Liver (tissue), 8 donors: ENCODE measurements at regions not wholly inside any gene's neighbourhood (a gene's known extent, or its start where the extent isn't known, plus 50 kb on each side); places are given as distances from the start of the nearest gene placed in this dataset.

Experiments used
- DNase-seq: peaks from one replicate; pipeline ENCODE4 v3.0.0-alpha.2; 2017; ENCODE audit warnings: low spot score
- H3K27ac ChIP-seq, 2 donors: one replicate each; pipeline ENCODE4 v1.7.0; 2013; ENCODE audit warnings: inconsistent platforms in 2 of 2, low read length in 2 of 2, control low read depth in 1 of 2, low read depth in 1 of 2, mild to moderate bottlenecking in 1 of 2
- H3K27me3 ChIP-seq, 4 donors: one replicate each; pipeline versions ENCODE4 v1.6.1 to v1.7.0; 2013; ENCODE audit warnings: low read length in 3 of 4, inconsistent platforms in 1 of 4, mild to moderate bottlenecking in 1 of 4, moderate library complexity in 1 of 4; ENCODE audit not compliant: control insufficient read depth in 4 of 4, insufficient read depth in 4 of 4
- H3K36me3 ChIP-seq, 4 donors: one replicate each; pipeline versions ENCODE4 v1.6.1 to v1.7.0; 2013; ENCODE audit warnings: low read length in 3 of 4, mild to moderate bottlenecking in 3 of 4, low read depth in 1 of 4, moderate library complexity in 1 of 4; ENCODE audit not compliant: control insufficient read depth in 4 of 4, insufficient read depth in 3 of 4
- H3K4me1 ChIP-seq, 4 donors: one replicate each; pipeline versions ENCODE4 v1.6.1 to v1.7.0; 2013; ENCODE audit warnings: low read length in 3 of 4, mild to moderate bottlenecking in 3 of 4, moderate library complexity in 1 of 4; ENCODE audit not compliant: control insufficient read depth in 4 of 4, insufficient read depth in 4 of 4
- H3K4me3 ChIP-seq, 3 donors: one replicate each; pipeline versions ENCODE4 v1.6.1 to v1.7.0; 2013; ENCODE audit warnings: low read length in 3 of 3, control low read depth in 1 of 3, low read depth in 1 of 3, mild to moderate bottlenecking in 1 of 3
- H3K9ac ChIP-seq, 2 donors: one replicate each; pipeline ENCODE4 v1.7.0; 2013; ENCODE audit warnings: low read length in 2 of 2, mild to moderate bottlenecking in 2 of 2, moderate library complexity in 2 of 2, control low read depth in 1 of 2, low read depth in 1 of 2
- H3K9me3 ChIP-seq, 4 donors: one replicate each; pipeline versions ENCODE4 v1.6.1 to v1.7.0; 2013; ENCODE audit warnings: low read length in 3 of 4; ENCODE audit not compliant: control insufficient read depth in 4 of 4
- EGR1 ChIP-seq, 2 donors: IDR thresholded peaks; 2 replicates each; pipeline ENCODE4 v1.6.1; 2016 to 2018; ENCODE audit warnings: antibody characterized with exemption in 2 of 2, low read depth in 2 of 2
- FOXA2 ChIP-seq: IDR thresholded peaks from 2 replicates; pipeline ENCODE4 v1.6.1; 2016; ENCODE audit warnings: antibody characterized with exemption
- GABPA ChIP-seq, 2 donors: IDR thresholded peaks in 1 of 2; conservative IDR thresholded peaks in 1 of 2; 2 replicates each; pipeline ENCODE4 v1.6.1; 2016; ENCODE audit warnings: antibody characterized with exemption in 2 of 2, mild to moderate bottlenecking in 1 of 2, moderate library complexity in 1 of 2
- HNF4A ChIP-seq, 2 donors: conservative IDR thresholded peaks; 2 replicates each; pipeline ENCODE4 v1.6.1; 2016; ENCODE audit warnings: antibody characterized with exemption in 2 of 2, mild to moderate bottlenecking in 2 of 2
- HNF4G ChIP-seq: IDR thresholded peaks from 2 replicates; pipeline ENCODE4 v1.6.1; 2016; ENCODE audit warnings: antibody characterized with exemption
- JUND ChIP-seq, 2 donors: IDR thresholded peaks; 2 replicates each; pipeline ENCODE4 v1.6.1; 2016; ENCODE audit warnings: antibody characterized with exemption in 2 of 2
- NR2F2 ChIP-seq: IDR thresholded peaks from 2 replicates; pipeline ENCODE4 v1.6.1; 2016; ENCODE audit warnings: antibody characterized with exemption
- RAD21 ChIP-seq, 2 donors: IDR thresholded peaks; 2 replicates each; pipeline ENCODE4 v1.6.1; 2016; ENCODE audit warnings: antibody characterized with exemption in 2 of 2, mild to moderate bottlenecking in 2 of 2
- RXRA ChIP-seq, 2 donors: IDR thresholded peaks; 2 replicates each; pipeline ENCODE4 v1.6.1; 2017 to 2018; ENCODE audit warnings: antibody characterized with exemption in 2 of 2, mild to moderate bottlenecking in 1 of 2
- TAF1 ChIP-seq: conservative IDR thresholded peaks from 2 replicates; pipeline ENCODE4 v1.6.1; 2016; ENCODE audit warnings: antibody characterized with exemption, mild to moderate bottlenecking
- YY1 ChIP-seq: IDR thresholded peaks from 2 replicates; pipeline ENCODE4 v1.6.1; 2016; ENCODE audit warnings: antibody characterized with exemption, mild to moderate bottlenecking
- WGBS: extraction: QIAGEN DNeasy Blood & Tissue Kit; methylation state at CpG from one replicate; pipeline ENCODE4 v1.1.7; 2013; 5-methylcytosine and 5-hydroxymethylcytosine counted together
- TF ChIP-seq, protein P1 (sequence below): IDR thresholded peaks from 2 replicates; pipeline ENCODE4 v1.6.1; 2016; ENCODE audit warnings: antibody characterized with exemption
- TF ChIP-seq, protein P2 (sequence below): fragments of 150-350 bp; IDR thresholded peaks from 2 replicates; pipeline ENCODE4 v1.5.1; 2017; ENCODE audit warnings: improper control_type of control experiment, low read depth, low read length; ENCODE audit not compliant: missing input control
- TF ChIP-seq, protein P3 (sequence below): IDR thresholded peaks from 2 replicates; pipeline ENCODE4 v1.6.1; 2016; ENCODE audit warnings: antibody characterized with exemption
- TF ChIP-seq, protein P4 (sequence below): IDR thresholded peaks from 2 replicates; pipeline ENCODE4 v1.6.1; 2016; ENCODE audit warnings: antibody characterized with exemption, mild to moderate bottlenecking
- TF ChIP-seq, protein P5 (sequence below): IDR thresholded peaks from 2 replicates; pipeline ENCODE4 v1.6.1; 2016; ENCODE audit warnings: antibody characterized with exemption
- donor health status: healthy.
- donor health status: healthy.
- donor health status: healthy.
- donor health status: healthy.
- donor health status: healthy.

DNA sequence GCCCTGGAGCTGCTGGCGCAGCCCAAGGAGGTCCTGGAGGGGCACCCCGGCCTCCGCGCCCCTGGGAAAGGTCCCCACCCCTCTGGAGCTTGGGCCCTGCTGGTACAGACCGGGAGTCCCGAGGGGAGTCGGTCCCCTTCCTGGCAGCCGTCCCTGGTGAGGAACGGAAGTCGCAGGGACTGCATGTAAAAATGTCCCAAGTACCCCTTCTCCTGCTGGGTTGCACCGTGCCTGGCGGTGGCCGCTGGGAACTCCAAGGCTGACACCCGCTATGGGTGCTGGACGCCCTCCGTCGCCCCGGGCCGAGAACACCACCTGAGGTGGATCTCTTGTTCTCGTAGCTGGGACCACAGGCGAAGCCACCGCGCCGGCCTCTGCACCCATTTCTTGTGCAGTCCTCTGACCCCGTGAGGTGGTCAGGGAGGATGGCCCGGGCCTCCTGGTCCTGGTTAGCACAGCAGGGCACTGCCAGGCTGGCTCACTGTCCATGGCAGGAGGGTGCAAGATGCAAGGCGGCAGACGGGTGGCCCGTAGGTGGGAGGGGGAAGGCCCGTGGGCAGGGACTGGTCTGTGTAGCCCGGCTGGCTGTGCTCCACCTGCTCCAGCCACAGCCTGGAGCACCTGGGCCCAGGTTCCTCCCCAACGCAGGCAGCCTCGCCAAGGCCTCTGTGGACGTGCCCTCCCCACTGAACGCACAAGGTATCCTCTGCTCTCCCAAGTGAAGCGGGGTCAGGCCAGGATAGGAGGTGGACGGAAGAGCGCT lies 165.2 kb downstream of the IGLL1 start:
- no peak for DNase-seq

DNA sequence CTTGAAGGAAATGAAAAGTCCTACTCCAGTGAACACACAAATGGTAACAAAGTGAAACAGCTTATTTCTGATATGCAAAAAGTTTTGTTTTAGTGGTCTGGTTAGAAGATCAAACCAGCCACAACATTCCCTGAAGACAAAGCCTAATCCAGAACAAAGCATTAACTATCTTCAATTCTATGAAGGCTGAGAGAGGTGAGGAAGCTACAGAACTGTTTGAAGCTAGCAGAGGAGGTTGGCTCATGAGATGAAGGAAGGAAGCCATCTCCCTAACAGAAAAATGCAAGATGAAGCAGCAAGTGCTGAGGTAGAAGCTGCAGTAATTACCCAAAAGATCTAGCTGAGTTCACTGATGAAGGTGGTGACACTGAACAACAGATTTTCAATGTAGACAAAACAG lies 168.4 kb downstream of the IGLL1 start:
- Histone ChIP-seq H3K4me1 (no peaks in the 10 kb centered on the region), H3K27ac (no peak overlapping the region), H3K27me3 (no peaks in the 10 kb centered on the region), H3K36me3 (no peaks in the 10 kb centered on the region), H3K9ac (no peak overlapping the region), H3K9me3 (no peaks in the 10 kb centered on the region), H3K4me3 (no peak overlapping the region)
- TF ChIP-seq EGR1 (IDR thresholded peaks at IDR 0.05; ENCODE audit: low read depth in 2 of 2) = no peak
- no peak for TF ChIP-seq YY1
- no peak for TF ChIP-seq TAF1
- TF ChIP-seq, protein P1, sequence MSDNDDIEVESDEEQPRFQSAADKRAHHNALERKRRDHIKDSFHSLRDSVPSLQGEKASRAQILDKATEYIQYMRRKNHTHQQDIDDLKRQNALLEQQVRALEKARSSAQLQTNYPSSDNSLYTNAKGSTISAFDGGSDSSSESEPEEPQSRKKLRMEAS = no peak
- TF ChIP-seq, protein P2, sequence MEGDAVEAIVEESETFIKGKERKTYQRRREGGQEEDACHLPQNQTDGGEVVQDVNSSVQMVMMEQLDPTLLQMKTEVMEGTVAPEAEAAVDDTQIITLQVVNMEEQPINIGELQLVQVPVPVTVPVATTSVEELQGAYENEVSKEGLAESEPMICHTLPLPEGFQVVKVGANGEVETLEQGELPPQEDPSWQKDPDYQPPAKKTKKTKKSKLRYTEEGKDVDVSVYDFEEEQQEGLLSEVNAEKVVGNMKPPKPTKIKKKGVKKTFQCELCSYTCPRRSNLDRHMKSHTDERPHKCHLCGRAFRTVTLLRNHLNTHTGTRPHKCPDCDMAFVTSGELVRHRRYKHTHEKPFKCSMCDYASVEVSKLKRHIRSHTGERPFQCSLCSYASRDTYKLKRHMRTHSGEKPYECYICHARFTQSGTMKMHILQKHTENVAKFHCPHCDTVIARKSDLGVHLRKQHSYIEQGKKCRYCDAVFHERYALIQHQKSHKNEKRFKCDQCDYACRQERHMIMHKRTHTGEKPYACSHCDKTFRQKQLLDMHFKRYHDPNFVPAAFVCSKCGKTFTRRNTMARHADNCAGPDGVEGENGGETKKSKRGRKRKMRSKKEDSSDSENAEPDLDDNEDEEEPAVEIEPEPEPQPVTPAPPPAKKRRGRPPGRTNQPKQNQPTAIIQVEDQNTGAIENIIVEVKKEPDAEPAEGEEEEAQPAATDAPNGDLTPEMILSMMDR = no peak
- TF ChIP-seq, protein P3, sequence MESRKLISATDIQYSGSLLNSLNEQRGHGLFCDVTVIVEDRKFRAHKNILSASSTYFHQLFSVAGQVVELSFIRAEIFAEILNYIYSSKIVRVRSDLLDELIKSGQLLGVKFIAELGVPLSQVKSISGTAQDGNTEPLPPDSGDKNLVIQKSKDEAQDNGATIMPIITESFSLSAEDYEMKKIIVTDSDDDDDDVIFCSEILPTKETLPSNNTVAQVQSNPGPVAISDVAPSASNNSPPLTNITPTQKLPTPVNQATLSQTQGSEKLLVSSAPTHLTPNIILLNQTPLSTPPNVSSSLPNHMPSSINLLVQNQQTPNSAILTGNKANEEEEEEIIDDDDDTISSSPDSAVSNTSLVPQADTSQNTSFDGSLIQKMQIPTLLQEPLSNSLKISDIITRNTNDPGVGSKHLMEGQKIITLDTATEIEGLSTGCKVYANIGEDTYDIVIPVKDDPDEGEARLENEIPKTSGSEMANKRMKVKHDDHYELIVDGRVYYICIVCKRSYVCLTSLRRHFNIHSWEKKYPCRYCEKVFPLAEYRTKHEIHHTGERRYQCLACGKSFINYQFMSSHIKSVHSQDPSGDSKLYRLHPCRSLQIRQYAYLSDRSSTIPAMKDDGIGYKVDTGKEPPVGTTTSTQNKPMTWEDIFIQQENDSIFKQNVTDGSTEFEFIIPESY = no peak
- no peak for TF ChIP-seq HNF4G
- TF ChIP-seq RAD21 (IDR thresholded peaks at IDR 0.05) = no peak
- TF ChIP-seq, protein P4, sequence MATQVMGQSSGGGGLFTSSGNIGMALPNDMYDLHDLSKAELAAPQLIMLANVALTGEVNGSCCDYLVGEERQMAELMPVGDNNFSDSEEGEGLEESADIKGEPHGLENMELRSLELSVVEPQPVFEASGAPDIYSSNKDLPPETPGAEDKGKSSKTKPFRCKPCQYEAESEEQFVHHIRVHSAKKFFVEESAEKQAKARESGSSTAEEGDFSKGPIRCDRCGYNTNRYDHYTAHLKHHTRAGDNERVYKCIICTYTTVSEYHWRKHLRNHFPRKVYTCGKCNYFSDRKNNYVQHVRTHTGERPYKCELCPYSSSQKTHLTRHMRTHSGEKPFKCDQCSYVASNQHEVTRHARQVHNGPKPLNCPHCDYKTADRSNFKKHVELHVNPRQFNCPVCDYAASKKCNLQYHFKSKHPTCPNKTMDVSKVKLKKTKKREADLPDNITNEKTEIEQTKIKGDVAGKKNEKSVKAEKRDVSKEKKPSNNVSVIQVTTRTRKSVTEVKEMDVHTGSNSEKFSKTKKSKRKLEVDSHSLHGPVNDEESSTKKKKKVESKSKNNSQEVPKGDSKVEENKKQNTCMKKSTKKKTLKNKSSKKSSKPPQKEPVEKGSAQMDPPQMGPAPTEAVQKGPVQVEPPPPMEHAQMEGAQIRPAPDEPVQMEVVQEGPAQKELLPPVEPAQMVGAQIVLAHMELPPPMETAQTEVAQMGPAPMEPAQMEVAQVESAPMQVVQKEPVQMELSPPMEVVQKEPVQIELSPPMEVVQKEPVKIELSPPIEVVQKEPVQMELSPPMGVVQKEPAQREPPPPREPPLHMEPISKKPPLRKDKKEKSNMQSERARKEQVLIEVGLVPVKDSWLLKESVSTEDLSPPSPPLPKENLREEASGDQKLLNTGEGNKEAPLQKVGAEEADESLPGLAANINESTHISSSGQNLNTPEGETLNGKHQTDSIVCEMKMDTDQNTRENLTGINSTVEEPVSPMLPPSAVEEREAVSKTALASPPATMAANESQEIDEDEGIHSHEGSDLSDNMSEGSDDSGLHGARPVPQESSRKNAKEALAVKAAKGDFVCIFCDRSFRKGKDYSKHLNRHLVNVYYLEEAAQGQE = no peak
- TF ChIP-seq JUND (IDR thresholded peaks at IDR 0.05) = no peak
- no peak for TF ChIP-seq FOXA2
- TF ChIP-seq HNF4A (conservative IDR thresholded peaks at IDR 0.05) = no peak
- TF ChIP-seq NR2F2 = no peak
- no peak for TF ChIP-seq GABPA (IDR thresholded peaks at IDR 0.05 in 1 of 2, conservative IDR thresholded peaks at IDR 0.05 in 1 of 2)
- TF ChIP-seq RXRA (IDR thresholded peaks at IDR 0.05) = no peak
- TF ChIP-seq, protein P5, sequence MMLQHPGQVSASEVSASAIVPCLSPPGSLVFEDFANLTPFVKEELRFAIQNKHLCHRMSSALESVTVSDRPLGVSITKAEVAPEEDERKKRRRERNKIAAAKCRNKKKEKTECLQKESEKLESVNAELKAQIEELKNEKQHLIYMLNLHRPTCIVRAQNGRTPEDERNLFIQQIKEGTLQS = no peak
- DNase-seq = no peak

More for the DNA sequence above, 165.2 kb downstream of the IGLL1 start:
- Histone ChIP-seq H3K9me3 (no peaks in the 10 kb centered on the region), H3K27me3 (no peaks in the 10 kb centered on the region), H3K4me3 (no peak overlapping the region), H3K4me1 (no peaks in the 10 kb centered on the region), H3K36me3 (no peaks in the 10 kb centered on the region), H3K9ac (no peak overlapping the region), H3K27ac (no peak overlapping the region)
- 88% methylated on average over 38 of the region's 38 CpGs for WGBS
- no peak for TF ChIP-seq HNF4A (conservative IDR thresholded peaks at IDR 0.05)
- TF ChIP-seq TAF1 = no peak
- TF ChIP-seq JUND (IDR thresholded peaks at IDR 0.05) = no peak
